ENCODE measurements at regions not wholly inside any gene's neighbourhood (a gene's known extent, or its start where the extent isn't known, plus 50 kb on each side); places are given as distances from the start of the nearest gene placed in this dataset.
"Not testable (repeated sequence)": the region's sequence is repeated elsewhere in the genome, so short reads cannot be mapped to it uniquely, and the experiment has no call there.

DNA sequence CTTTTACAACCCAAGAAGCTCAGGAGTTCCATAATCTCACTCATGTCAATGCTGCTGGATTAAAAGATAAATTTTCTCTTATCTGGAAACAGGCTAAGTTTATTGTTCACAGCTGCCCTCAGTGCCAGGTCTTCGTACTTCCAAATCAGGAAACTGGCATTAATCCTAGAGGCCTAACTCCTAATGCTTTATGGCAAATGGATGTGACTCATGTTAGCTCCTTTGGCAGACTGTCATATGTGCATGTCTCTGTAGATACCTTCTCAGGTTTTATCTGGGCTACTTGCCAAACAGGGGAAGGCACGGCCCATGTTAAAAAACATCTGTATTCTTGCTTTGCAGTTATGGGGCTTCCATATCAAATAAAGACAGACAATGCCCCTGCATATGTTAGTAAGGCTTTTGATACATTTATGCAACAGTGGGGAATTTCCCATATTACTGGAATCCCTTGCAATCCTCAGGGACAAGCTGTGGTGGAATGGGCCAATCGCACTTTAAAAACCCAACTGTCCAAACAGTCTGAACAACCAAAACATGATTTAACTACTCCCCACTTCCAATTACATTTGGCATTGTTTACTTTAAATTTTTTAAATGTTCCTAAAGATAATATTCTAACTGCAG lies 570.8 kb upstream of the PTGER4 start:
- not testable (repeated sequence) for DNase-seq

DNA sequence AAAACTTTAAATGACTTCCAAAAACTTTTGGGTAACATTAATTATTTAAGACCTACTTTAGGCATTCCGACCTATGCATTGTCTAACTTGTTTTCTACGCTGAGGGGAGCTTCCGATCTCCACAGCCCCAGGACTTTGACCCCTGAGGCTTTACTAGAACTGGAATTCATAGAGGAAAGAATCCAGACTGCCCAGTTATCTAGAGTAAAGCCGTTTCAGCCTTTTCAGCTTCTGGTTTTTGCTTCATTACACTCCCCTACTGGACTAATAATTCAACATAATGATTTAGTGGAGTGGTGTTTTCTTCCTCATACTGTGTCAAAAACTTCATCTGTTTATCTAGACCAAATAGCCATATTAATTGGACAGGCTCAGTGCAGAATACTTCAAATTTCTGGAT lies 571.9 kb upstream of the PTGER4 start:
- not testable (repeated sequence) for DNase-seq

DNA sequence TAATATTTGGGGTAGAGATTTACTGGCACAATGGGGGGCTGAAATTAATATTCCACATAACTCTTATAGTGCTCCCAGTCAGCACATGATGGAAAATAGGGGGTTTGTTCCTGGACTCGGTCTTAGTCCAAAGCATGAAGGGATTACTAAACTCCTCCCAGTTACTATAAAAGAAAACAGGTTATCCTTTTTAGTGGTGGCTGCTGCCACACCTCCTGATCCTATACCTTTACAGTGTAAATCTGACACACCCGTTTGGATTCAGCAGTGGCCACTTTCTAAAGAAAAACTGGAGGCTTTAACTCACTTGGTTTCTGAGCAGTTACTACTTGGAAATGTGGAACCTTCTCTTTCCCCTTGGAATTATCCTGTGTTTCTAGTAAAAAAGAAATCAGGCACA lies 572.9 kb upstream of the PTGER4 start:
- no peak for DNase-seq

DNA sequence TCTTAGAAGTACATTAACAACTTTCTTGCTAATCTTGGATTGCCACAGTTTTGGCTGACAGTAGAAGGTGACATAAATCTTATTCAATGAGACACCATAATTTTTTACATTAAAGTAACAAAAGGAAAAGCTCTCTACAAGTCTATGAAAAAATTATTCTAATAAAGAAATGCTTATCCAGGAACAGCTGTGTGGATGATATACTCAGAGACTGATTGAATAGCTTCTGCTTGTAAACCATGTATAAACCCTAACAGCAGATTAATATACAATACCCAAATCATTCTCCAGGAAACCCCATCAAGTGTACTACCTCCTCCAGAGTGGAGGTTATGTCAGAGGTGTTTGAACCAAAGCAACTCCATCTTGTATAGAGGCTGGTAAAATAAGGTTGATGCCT lies 581.4 kb upstream of the PTGER4 start:
- DNase-seq, result no peak

DNA sequence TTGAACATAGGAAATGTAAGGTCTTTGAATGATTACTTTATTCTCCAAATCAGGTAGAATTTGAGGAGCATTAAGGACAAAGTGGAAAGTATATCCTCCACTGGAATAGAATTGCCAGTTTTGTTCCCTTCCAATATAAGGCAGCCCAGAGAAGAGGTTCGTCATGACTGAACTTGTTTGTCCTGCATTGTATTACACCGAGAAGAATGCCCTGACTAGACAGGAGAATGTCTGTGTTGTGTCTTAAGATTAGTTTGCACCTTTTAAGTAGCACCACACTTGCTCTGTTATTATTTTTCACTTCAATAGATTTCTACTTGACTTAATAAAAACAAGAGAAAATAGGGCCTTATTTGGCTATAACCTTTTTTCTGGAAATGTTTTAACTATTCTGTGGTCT lies 586.2 kb upstream of the PTGER4 start:
- DNase-seq, result no peak

DNA sequence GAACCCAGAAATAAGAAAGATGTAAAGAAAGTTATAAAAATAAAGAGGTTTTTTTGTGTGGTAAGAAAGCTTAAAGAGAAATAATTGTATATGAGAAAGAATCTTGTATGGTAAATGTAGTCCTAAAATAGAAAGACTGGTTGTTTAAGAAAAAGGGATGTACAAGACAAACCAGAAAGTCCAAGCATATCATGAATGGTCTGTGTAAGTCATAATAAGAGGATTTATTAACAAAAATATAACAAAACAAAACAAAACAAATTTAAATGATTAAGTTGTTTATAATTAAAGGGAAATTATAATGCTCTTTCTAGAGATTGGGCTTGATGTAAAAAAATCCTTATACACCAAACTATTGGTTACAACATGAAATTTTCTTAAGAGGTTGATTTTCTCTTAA lies 590.4 kb upstream of the PTGER4 start:
- DNase-seq, result no peak

DNA sequence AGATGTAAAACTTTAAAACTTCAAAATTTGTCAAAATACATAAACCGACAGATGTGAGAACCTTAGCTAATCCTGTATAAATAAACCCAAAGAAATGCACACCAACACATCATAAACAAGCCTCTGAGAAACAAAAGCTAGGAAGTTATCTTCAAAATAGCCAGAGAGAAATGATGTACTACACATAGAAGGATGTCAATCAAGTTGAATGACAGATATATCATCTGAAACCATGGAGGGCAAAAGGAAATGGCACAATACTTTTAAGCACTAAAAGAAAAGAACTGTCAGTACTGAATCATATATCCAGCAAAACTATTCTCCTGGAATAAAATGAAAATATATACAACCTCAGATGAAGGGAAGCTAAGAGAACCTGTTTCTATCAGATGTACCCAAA lies 595.1 kb upstream of the PTGER4 start:
- no peak for DNase-seq

DNA sequence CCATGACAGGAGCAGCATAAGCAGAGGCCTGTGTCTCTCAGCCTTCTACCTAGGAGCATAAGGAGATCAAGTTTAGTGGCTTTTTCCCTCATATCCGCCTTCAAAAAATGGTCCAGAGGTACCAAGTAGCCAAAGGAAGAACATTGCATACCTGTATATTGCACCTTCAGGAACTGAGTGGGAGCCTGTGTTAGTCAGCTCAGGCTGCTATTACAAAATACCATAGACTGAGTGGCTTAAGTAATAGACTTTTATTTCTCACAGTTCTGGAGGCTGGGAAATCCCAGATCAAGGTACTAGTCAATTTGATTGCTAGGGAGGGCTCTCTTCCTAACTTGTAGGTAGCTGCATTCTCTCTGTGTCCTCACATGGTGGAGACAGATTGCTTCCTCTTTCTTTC lies 597.4 kb upstream of the PTGER4 start:
- no peak for DNase-seq

DNA sequence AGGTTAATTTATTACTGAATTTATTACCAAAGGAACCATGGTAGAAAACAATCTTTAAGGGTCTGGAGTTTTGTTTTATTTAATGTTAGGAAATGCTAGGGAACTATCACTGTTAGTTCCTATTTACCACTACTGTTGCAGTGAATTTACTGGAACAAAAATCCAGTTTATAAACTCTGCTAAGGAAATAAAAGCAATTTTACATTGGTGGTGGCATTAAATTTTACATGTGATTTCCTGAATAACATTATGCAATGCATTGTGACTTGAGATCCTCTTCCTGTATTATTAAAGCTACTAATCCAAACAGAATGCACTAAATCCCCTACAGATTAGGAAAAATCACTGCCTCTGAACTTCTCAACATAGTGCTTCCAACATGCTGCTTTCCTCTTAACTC lies 599.5 kb upstream of the PTGER4 start:
- no peak for DNase-seq

DNA sequence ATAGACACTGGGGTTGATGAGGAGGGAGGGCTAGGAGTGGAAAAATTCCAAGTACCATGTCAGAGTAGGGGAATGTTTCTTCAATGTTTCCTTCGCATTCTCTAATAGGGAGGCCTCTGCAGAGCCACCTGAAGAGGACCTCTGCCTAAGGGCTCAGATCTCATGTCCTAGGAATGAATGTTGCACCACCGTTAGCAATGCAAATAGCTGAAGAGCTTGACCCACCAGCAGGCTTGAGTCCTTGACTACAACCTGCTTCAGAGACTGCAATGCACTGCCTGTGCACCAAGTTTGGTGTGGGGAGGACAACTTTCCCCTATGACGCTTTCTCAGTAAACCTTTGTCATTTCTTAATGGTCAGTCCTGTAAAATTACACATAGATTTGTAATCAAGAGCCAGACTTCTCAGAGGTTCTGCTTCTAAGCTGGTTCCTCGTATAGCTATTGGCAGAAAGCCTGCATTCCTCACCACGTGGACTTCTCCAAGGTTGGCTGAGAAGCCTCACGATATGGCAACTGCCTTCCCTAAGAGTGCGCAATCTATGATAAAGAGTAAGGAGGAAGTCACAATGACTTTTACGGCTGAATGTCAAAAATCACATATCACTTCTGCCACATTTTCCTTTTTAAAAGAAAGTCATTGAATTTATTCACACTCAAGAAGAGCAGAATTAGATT lies 600.7 kb upstream of the PTGER4 start:
- no peak for DNase-seq

DNA sequence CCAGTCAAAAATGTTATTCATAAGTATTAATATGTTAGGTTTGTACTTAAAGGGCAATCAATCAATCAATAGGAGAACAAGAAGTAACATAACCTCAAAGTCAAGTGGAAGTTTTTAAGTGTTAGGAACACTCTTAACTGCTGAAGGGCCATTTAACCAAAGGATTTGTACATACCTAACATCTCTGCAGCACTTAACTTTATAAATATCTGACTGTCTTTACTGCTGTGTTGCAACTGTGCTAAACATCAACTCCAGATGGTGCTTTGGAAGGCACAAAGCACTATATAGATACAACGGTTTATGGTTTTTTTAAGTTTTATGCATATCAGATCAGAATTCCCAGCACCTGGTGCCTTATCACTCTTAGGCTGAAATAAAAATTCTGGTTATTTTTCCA lies 604.9 kb upstream of the PTGER4 start:
- no peak for DNase-seq

DNA sequence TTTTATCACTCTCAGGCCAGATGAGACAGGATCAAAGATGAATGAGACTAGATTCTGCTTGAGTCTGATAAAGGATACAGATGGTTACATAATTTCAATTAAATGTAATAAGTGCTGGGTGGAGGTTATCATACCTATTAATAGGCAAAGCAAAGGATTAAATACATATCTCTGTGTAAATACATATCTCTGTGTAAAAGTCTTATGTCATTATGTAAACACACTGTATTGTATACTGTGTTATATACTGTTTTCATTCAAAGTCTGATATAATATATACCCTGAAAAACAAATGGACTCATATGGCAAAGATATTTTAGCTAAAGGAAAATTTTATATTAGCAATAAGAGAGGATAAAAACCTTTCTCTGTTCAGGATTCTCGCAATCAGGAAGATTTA lies 605.8 kb upstream of the PTGER4 start:
- DNase-seq, result no peak

DNA sequence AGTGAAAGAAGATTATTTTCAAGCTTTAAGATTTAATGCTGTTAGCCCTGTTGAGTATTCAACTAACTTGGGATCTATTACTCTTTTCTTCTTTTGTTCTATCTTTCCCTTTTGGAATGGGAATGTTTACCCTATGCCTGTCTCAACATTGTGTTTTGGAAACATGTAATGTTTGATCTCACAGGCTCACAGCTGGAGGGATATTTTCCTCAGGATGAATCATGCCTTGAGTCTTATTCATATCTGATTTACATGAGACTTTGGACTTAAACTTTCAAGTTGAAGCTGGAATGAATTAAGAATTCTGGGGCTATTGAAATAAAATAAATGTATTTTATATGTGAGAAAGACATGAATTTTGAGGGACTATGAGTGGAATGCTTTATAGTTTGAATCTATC lies 607.8 kb upstream of the PTGER4 start:
- no peak for DNase-seq

DNA sequence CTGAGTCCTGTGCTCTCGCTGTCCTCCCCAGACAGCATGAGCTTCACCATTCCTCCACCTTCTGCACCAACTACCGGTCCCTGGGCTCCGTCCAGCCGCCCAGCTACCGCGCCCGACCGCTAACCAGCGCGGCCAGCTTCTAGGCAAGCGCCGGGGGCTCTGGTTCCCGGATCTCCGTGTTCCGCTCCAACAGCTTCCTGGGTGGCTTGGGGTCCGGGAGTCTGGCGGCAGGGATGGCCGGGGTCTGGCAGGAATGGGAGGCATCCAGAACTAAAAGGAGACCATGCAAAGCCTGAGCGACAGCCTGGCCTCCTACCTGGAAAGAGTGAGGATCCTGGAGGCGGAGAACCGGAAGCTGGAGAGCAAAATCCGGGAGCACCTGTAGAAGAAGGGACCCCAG lies 613.1 kb upstream of the PTGER4 start:
- no peak for DNase-seq

DNA sequence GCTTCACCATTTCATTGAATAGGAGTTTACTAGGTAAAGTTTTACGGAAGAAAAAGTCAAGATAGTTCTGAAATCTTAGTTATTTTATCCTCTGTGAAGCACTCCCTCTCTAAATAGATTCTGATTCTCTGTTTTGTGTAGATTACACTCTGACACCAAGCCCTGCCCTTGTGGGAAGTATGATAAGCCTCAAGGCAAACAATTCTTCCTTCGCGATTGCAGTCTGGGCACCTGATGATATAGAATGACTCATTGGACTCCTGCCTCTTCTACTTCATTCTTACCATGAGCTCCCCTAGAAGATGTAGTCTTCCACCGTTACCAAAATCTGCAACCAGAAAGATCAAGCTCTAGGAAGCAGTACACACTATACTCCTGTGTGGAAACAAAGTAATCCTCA lies 626.9 kb upstream of the PTGER4 start:
- no peak for DNase-seq

DNA sequence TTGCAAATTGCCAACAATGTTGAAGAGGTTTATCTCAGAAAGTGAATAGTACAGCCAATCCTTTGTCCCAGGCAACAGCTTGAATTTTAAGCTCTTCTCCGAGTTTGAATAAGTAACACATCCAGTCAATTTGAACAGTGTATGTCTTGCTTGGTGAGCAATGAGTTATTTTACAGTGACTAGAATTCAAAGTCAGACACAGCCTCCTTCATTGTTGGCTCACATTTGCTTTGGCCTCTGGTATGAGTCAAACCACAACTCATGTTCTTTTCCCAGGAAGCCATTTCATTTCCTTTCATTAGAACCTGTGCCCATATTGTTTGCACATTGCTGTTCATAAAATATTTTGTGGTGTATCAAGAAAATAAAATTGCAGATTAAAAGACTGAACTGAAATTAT lies 622.0 kb upstream of the DAB2 start:
- DNase-seq, result no peak

DNA sequence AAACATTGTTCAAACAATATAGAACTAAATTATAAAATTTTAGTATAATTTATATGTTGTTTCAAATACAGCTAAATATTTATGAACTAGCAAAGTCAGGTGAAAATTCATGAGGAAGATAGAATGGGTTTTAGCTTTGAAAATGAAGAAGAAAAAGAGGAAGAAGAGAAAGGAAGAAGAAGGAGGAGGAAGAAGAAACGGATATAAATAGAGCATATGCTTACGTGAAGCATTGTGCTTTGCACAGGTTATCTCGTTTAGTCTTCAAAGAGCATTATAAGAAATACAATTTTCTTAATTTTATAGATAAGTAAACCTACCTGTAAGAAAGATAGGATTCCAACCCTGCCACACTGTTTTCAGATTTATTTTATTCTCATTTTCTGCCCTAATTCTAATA lies 620.6 kb upstream of the DAB2 start:
- no peak for DNase-seq

DNA sequence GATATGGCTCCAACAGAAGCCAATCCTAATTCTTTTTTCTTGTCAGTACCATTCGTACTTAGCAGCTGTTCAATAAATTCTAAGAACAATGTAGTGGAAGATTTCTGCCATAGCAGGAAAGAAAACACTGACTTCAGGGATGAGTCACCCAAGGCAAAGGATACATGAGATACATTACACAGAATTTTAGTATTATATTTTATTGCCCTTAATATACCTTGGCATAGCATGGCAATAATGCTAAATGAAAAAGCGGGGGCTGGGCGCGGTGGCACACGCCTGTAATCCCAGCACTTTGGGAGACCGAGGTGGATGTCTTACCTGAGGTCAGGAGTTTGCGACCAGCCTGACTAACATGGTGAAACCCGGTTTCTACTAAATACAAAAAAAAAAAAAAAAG lies 619.1 kb upstream of the DAB2 start:
- DNase-seq, result no peak

DNA sequence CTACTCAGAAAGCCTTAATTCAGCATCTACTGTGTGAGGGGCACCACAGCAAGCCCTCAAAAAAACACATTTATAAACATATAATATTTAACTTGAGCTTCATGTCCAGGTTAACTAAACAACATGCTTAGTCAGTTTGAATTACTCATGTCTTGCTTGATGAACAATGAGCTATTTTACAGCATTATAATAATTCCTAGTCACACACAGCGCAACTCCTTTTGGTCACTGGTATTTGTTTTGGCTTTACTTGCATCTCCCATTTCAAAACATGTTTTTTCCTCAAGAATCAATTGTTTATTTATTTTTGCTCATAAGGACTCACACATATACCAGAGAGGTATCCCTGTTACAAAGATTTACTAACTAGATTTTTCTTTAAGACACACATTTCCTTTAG lies 616.7 kb upstream of the DAB2 start:
- no peak for DNase-seq

DNA sequence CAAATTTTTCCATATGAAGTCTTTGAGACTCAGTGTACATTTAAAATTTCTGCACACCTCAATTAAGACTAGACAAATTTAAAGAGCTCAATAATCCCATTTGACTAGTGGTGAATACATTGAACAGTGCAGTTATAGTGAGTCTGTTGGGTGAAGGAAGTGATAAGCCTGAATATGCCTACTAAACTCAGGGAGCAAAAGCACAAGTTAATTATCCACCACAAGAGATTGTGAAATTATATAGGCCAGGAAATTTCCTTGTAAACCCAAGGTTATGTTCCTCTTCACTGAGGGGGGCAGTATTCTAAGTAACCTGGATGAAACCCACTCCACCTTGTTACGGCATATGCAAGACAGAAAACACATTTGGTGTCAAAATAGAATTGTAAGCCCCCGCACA lies 612.9 kb upstream of the DAB2 start:
- no peak for DNase-seq

DNA sequence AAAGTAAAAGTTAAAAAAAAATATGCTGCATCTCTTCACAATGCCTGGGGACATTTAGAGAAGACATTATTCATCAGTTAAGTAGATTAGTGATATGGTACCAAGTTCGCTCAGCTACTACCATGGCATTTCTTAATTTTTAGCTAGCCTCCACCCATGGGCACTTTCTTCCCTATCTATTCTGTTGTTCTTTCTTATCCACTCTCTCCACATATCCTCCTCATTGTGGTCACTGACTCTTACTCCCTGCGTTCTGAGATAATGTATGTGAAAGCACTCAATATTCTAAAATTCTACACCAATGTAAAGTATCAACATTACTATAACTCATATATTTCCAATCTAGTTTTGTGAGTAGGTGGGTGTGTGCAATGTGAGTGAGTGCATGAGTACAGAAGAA lies 609.7 kb upstream of the DAB2 start:
- DNase-seq, result no peak

DNA sequence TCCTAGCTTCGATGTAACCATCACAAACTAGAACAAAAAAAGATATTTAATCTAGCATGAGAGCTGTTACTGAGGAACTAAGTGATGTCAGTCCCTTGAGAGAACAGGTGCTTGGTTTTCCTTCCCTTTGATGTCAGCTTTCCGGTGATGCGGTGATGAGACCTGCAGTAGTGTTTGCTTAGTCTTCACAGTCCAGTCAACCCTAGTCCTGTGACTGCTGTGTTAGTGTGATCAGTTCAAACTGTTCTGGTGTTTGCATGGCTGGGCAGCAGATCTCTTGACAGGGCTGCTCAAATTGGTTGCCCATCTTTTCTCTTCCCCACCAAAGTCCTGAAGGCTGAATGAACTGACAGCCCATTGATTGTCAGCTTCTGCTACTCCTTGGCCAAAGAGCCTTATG lies 608.6 kb upstream of the DAB2 start:
- DNase-seq, result no peak

DNA sequence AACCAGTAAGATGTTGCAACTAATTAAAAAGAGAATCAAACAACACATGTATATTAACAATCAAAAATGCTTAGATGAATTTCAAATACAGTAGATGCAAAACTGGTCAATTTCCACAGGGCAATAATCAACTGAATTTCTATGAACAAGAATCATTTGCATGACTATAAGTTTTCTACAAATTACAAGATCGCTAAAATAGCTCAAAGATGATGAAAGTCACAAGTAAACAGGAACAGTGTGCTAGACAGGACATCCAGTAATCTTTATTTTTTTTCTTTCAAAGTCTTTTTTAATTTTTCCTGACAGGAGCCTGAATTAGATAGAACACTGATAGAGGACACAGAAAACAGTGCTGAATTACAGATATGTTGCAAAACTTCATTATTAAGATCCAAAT lies 608.2 kb upstream of the DAB2 start:
- no peak for DNase-seq

DNA sequence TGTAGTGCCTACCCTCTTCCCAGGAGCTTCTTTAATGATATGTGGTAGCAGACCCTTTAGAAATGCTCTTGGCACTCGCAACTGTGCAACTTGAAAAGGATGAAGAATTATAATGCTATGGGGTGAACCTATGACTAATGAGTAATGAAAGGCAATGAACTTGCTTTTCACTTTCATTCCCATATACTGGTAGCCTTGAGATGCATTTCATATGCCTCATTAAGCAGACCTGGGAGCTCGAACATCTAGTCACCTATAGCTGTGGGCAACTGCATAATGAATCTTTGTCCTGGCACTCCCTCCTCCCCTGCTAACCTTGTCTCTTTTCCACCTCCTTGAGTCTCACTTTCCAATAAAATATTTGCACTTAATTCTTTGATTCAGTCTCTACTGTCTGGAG lies 605.9 kb upstream of the DAB2 start:
- DNase-seq, result no peak

DNA sequence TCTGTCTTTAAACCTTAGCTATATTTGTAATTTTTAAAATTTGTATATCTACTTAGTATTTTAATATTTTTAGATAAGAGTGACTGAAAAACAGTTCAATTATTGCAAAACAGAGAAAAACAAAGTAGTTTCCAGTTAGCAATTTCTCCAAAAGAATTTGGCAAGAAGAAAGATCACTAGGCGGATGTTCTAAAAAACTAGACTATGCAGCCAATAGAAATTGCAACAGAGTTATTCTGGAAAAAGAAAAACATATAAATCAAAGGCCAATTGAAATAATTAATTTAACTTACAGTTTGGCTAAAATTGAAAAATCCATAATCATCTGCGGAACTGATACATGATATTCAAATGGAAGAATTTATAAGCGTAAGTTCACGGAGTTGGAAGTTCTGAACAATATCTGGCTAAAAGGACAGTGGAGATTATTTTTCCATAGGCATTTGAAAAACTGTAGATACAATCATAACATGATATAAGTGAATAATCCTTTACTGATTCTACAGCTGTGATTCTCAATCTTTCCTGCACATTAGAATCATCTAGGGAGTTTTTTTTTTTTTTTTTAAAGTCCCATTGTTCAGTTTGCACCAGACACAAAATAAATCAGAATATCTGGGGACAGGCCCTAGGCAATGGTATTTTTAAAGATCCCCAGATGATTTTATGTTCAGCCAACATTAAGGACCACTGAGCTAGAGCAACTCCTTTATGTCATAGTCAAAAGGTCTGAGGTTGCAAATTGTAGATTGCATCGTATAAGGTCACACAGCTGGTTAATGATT lies 605.1 kb upstream of the DAB2 start:
- no peak for DNase-seq
